ENCODE measurements at regions not wholly inside any gene's neighbourhood (a gene's known extent, or its start where the extent isn't known, plus 50 kb on each side); places are given as distances from the start of the nearest gene placed in this dataset.

- 50 to 64% (median 60%) methylated on average over 2 of the region's 2 CpGs for WGBS, 5 donors
- Histone ChIP-seq H3K27ac (no peak overlapping the region), H3K9me3 (peaks cover 0 to 11% (median 0%) of the 10 kb centered on the region in 4 donors), H3K4me1 (no peaks in the 10 kb centered on the region), H3K27me3 (no peaks in the 10 kb centered on the region), H3K4me3 (no peak overlapping the region), H3K36me3 (no peaks in the 10 kb centered on the region)
- intact Hi-C loops (cut with DNase I; ENCODE audit: low total_unique reads), result no loop called here
- no peak for DNase-seq
- TF ChIP-seq POLR2A (IDR thresholded peaks at IDR 0.05), result no peak
- TF ChIP-seq EP300 (IDR thresholded peaks at IDR 0.05), result no peak
- TF ChIP-seq POLR2AphosphoS5 (IDR thresholded peaks at IDR 0.05), result no peak
- TF ChIP-seq, protein P1, sequence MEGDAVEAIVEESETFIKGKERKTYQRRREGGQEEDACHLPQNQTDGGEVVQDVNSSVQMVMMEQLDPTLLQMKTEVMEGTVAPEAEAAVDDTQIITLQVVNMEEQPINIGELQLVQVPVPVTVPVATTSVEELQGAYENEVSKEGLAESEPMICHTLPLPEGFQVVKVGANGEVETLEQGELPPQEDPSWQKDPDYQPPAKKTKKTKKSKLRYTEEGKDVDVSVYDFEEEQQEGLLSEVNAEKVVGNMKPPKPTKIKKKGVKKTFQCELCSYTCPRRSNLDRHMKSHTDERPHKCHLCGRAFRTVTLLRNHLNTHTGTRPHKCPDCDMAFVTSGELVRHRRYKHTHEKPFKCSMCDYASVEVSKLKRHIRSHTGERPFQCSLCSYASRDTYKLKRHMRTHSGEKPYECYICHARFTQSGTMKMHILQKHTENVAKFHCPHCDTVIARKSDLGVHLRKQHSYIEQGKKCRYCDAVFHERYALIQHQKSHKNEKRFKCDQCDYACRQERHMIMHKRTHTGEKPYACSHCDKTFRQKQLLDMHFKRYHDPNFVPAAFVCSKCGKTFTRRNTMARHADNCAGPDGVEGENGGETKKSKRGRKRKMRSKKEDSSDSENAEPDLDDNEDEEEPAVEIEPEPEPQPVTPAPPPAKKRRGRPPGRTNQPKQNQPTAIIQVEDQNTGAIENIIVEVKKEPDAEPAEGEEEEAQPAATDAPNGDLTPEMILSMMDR (IDR thresholded peaks at IDR 0.05), result no peak
Observed at GRCh38 chr11:103744496-103745153, 291.8 kb upstream of the DDI1 start.

DNA sequence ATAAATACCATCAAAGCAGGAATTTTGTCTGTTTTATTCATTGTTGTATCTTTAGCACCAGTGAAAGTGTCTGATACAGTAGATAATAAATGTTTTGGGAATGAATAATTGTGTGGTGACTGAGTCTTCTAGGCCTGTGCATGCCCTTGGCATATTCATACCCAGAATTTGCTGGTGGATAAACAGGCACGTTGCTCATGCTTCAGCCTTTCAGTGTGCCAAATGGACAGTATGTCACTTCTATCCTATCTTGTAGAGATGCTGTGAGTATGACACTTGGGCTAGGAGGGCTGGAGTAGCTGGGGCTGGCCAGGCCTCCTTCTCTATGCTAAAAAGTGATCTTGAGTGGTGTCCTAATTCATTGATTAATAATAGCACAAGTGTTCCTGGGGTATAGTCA, 287.3 kb upstream of the DDI1 start:
- TF ChIP-seq POLR2A (IDR thresholded peaks at IDR 0.05), result no peak
- TF ChIP-seq, protein P1 (IDR thresholded peaks at IDR 0.05), result no peak
- H3K36me3 ChIP-seq, result no peaks in the 10 kb centered on the region
- no peak overlapping the region for H3K27ac ChIP-seq
- H3K9me3 ChIP-seq, result peaks cover 0 to 11% (median 0%) of the 10 kb centered on the region in 4 donors
- DNase-seq, result no peak
- no peaks in the 10 kb centered on the region for H3K4me1 ChIP-seq
- intact Hi-C loops (cut with DNase I; ENCODE audit: low total_unique reads), result no loop called here
- no peaks in the 10 kb centered on the region for H3K27me3 ChIP-seq
- H3K4me3 ChIP-seq, result no peak overlapping the region
- WGBS, 5 donors, result 45 to 88% (median 63%) methylated on average over 1 of the region's 1 CpG

GRCh38 chr11:103768816-103769215, 267.6 kb upstream of the DDI1 start:
- no peaks in the 10 kb centered on the region for H3K9me3 ChIP-seq
- H3K36me3 ChIP-seq, result no peaks in the 10 kb centered on the region
- intact Hi-C loops (cut with DNase I; ENCODE audit: low total_unique reads), result no loop called here
- no peaks in the 10 kb centered on the region for H3K4me1 ChIP-seq
- TF ChIP-seq POLR2A (IDR thresholded peaks at IDR 0.05) (no peak), POLR2AphosphoS5 (IDR thresholded peaks at IDR 0.05) (no peak), EP300 (IDR thresholded peaks at IDR 0.05) (no peak)
- TF ChIP-seq, protein P1 (IDR thresholded peaks at IDR 0.05), result no peak
- no peak overlapping the region for H3K27ac ChIP-seq
- no peaks in the 10 kb centered on the region for H3K27me3 ChIP-seq
- no peak overlapping the region for H3K4me3 ChIP-seq
- no peak for DNase-seq

DNA sequence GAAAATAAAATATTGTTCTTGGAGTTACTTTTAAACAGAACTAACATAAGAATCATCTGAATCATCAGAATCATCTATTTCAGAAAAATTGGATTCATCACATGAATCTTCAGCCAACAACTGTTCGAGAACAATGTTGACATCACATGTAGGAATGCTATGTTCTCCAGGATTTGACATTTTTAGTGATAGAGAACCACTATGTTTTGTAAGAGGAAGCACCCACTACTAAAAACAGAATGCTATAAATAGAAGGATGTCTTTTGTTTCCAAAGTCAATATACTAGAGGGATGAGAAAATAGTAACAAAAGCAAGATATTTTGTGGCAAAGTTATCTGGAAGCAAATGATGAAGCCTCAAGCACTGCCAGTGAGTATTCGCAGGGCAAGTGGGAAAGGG, 263.4 kb upstream of the DDI1 start:
- Histone ChIP-seq H3K27ac (no peak overlapping the region), H3K36me3 (no peaks in the 10 kb centered on the region), H3K4me3 (no peak overlapping the region), H3K4me1 (no peaks in the 10 kb centered on the region), H3K9me3 (no peaks in the 10 kb centered on the region), H3K27me3 (no peaks in the 10 kb centered on the region)
- intact Hi-C loops (cut with DNase I; ENCODE audit: low total_unique reads), result no loop called here
- peak in 1 of 2 donors; percentile 14 for DNase-seq
- WGBS, 5 donors, result 72 to 86% (median 77%) methylated on average over 2 of the region's 2 CpGs
- TF ChIP-seq, protein P1 (IDR thresholded peaks at IDR 0.05), result no peak
- TF ChIP-seq POLR2AphosphoS5 (IDR thresholded peaks at IDR 0.05) (no peak), POLR2A (IDR thresholded peaks at IDR 0.05) (no peak), EP300 (IDR thresholded peaks at IDR 0.05) (no peak)

Data from stomach (tissue), 8 donors.